Osteocyte (in vitro differentiated cells): ENCODE measurements at regions not wholly inside any gene's neighbourhood (a gene's known extent, or its start where the extent isn't known, plus 50 kb on each side); places are given as distances from the start of the nearest gene placed in this dataset.

ENCODE experiments used
- DNase-seq: peaks from one replicate; pipeline ENCODE4 v3.0.0; 2021; ENCODE audit warnings: mixed read lengths; ENCODE audit not compliant: unreplicated experiment; ENCODE audit errors: extremely low spot score
- H3K27ac Mint-ChIP-seq: one replicate; pipeline ENCODE4 v1.8.0; 2021; ENCODE audit warnings: mild to moderate bottlenecking, mixed read lengths; ENCODE audit not compliant: unreplicated experiment
- H3K27me3 Mint-ChIP-seq: one replicate; pipeline ENCODE4 v1.8.0; 2021; ENCODE audit warnings: mixed read lengths; ENCODE audit not compliant: unreplicated experiment
- H3K36me3 Mint-ChIP-seq: one replicate; pipeline ENCODE4 v1.8.0; 2021; ENCODE audit warnings: mixed read lengths; ENCODE audit not compliant: unreplicated experiment
- H3K4me1 Mint-ChIP-seq: one replicate; pipeline ENCODE4 v1.8.0; 2021; ENCODE audit warnings: mixed read lengths; ENCODE audit not compliant: unreplicated experiment
- H3K4me3 Mint-ChIP-seq: one replicate; pipeline ENCODE4 v1.8.0; 2021; ENCODE audit warnings: mild to moderate bottlenecking, moderate library complexity, mixed read lengths; ENCODE audit not compliant: unreplicated experiment
- H3K9me3 Mint-ChIP-seq: one replicate; pipeline ENCODE4 v1.8.0; 2021; ENCODE audit warnings: mixed read lengths; ENCODE audit not compliant: unreplicated experiment
- CTCF ChIP-seq: fragments of 200-600 bp; sonication (generic); IDR thresholded peaks from 2 replicates; pipeline ENCODE4 v1.5.0; 2021; ENCODE audit warnings: antibody characterized with exemption, mild to moderate bottlenecking, moderate library complexity

- Mint-ChIP-seq H3K4me3 (no peak overlapping the region), H3K27me3 (peaks cover 34% of the 10 kb centered on the region), H3K4me1 (peaks cover 2% of the 10 kb centered on the region), H3K36me3 (no peaks in the 10 kb centered on the region), H3K27ac (no peak overlapping the region), H3K9me3 (no peaks in the 10 kb centered on the region)
- no peak for TF ChIP-seq CTCF
- DNase-seq: no peak
Measured at GRCh38 chr13:21232599-21232998, 56.1 kb downstream of the MRPL57 start.

DNA sequence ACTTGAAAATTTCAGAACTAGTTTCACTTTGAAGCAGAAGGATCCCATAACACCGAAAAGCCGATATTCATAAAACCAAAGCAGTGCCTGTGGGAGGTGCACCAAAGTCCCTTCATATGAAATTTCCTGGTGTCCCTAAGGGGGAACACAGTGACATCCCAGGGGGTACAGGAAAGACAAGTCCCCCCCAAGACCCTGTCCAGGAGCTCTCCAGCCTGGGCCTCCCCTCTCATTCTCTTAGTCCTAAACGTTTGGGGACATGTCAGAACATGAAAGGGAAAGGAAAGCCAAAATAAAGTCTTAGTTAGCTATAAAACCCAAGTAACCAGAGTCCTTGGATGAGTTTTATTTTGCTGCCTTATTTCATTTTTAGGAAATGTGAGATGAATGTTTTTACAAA is 56.6 kb downstream of the MRPL57 start:
- H3K27me3 Mint-ChIP-seq: peaks cover 36% of the 10 kb centered on the region
- no peaks in the 10 kb centered on the region for H3K36me3 Mint-ChIP-seq
- H3K9me3 Mint-ChIP-seq: no peaks in the 10 kb centered on the region
- DNase-seq: no peak
- TF ChIP-seq CTCF: no peak
- no peak overlapping the region for H3K27ac Mint-ChIP-seq
- no peak overlapping the region for H3K4me3 Mint-ChIP-seq
- H3K4me1 Mint-ChIP-seq: peaks cover 2% of the 10 kb centered on the region

GRCh38 chr13:21234526-21234925 is 58.1 kb downstream of the MRPL57 start:
- peaks cover 37% of the 10 kb centered on the region for H3K27me3 Mint-ChIP-seq
- no peak overlapping the region for H3K4me3 Mint-ChIP-seq
- H3K36me3 Mint-ChIP-seq: no peaks in the 10 kb centered on the region
- H3K9me3 Mint-ChIP-seq: no peaks in the 10 kb centered on the region
- DNase-seq: no peak
- H3K27ac Mint-ChIP-seq: no peak overlapping the region
- TF ChIP-seq CTCF: no peak
- peaks cover 2% of the 10 kb centered on the region for H3K4me1 Mint-ChIP-seq

GRCh38 chr13:21235174-21235573 is 58.7 kb downstream of the MRPL57 start:
- Mint-ChIP-seq H3K4me3 (no peak overlapping the region), H3K27me3 (peaks cover 37% of the 10 kb centered on the region), H3K36me3 (no peaks in the 10 kb centered on the region), H3K4me1 (peaks cover 2% of the 10 kb centered on the region), H3K27ac (no peak overlapping the region), H3K9me3 (no peaks in the 10 kb centered on the region)
- no peak for DNase-seq
- TF ChIP-seq CTCF: no peak

DNA sequence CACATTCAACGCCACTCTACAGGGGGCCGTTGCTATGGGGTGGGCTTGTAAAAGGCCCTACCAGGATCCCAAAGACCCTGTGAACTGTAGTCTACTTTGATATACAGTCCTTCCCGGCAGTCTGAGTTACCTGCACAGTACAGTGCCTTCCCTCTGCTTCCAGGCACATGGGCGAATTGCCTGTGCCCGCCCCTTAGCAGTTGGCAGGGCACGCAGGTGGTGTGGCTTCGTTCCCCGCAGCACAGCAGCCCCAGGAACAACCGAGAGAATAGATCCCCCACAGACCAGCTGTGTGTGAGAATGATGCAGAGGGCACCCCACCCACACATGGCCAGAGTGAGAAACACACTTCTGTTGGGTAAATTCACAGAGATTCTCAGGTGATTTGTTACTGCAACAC is 60.6 kb downstream of the MRPL57 start:
- no peaks in the 10 kb centered on the region for H3K9me3 Mint-ChIP-seq
- H3K27ac Mint-ChIP-seq: no peak overlapping the region
- H3K27me3 Mint-ChIP-seq: peaks cover 35% of the 10 kb centered on the region
- peaks cover 2% of the 10 kb centered on the region for H3K4me1 Mint-ChIP-seq
- H3K36me3 Mint-ChIP-seq: no peaks in the 10 kb centered on the region
- TF ChIP-seq CTCF: no peak
- no peak for DNase-seq
- H3K4me3 Mint-ChIP-seq: no peak overlapping the region
